Ascending aorta (tissue), 2 donors: ENCODE measurements at regions not wholly inside any gene's neighbourhood (a gene's known extent, or its start where the extent isn't known, plus 50 kb on each side); places are given as distances from the start of the nearest gene placed in this dataset.

Source experiments
- DNase-seq, 2 donors: peaks; one replicate each; pipeline ENCODE4 v3.0.0-alpha.2; 2019; ENCODE audit warnings: low spot score in 2 of 2
- H3K27ac ChIP-seq, 2 donors: fragments of 200-600 bp; sonication (generic); one replicate each; pipeline ENCODE4 v1.5.1; 2016 to 2017; ENCODE audit warnings: mild to moderate bottlenecking in 1 of 2
- H3K27me3 ChIP-seq: fragments of 200-600 bp; sonication (generic); one replicate; pipeline ENCODE4 v1.5.1; 2017
- H3K36me3 ChIP-seq, 2 donors: fragments of 200-600 bp; sonication (generic); one replicate each; pipeline ENCODE4 v1.5.1; 2016
- H3K4me1 ChIP-seq, 2 donors: fragments of 200-600 bp; sonication (generic); one replicate each; pipeline ENCODE4 v1.5.1; 2016 to 2017; ENCODE audit warnings: mild to moderate bottlenecking in 1 of 2
- H3K4me3 ChIP-seq, 2 donors: fragments of 200-600 bp; sonication (generic); one replicate each; pipeline ENCODE4 v1.5.1; 2016 to 2017; ENCODE audit warnings: mild to moderate bottlenecking in 1 of 2
- H3K9me3 ChIP-seq, 2 donors: fragments of 200-600 bp; sonication (generic); one replicate each; pipeline ENCODE4 v1.5.1; 2016
- CTCF ChIP-seq, 3 experiments: fragments of 200-600 bp in 2 of 3; fragments of 450-650 bp in 1 of 3; sonication (generic) in 2 of 3; IDR thresholded peaks; one replicate each; pipeline ENCODE4 v1.5.1; 2016 to 2019; ENCODE audit warnings: antibody characterized with exemption in 3 of 3, mild to moderate bottlenecking in 1 of 3, moderate library complexity in 1 of 3
- intact Hi-C: fragments of 100-400 bp; cut with DNase I; formaldehyde crosslinking; loops from one replicate; pipeline ENCODE4 v1.15.1; 2023

GRCh38 chr14:98742001-98742400, 530.0 kb downstream of the BCL11B start:
- Histone ChIP-seq H3K4me3 (no peak overlapping the region), H3K36me3 (no peaks in the 10 kb centered on the region), H3K4me1 (no peaks in the 10 kb centered on the region), H3K27ac (no peak overlapping the region), H3K27me3 (no peaks in the 10 kb centered on the region), H3K9me3 (no peaks in the 10 kb centered on the region)
- intact Hi-C loops, result no loop called here
- DNase-seq, result no peak
- no peak for TF ChIP-seq CTCF (IDR thresholded peaks at IDR 0.05)

- no peaks in the 10 kb centered on the region for H3K4me1 ChIP-seq
- H3K36me3 ChIP-seq, result no peaks in the 10 kb centered on the region
- no peak for DNase-seq
- no peak for TF ChIP-seq CTCF (IDR thresholded peaks at IDR 0.05)
- H3K27me3 ChIP-seq, result no peaks in the 10 kb centered on the region
- H3K27ac ChIP-seq, result no peak overlapping the region
- intact Hi-C loops, result no loop called here
- no peak overlapping the region for H3K4me3 ChIP-seq
- no peaks in the 10 kb centered on the region for H3K9me3 ChIP-seq
These were observed 528.5 kb downstream of the BCL11B start for GRCh38 chr14:98743536-98743935.

- no peaks in the 10 kb centered on the region for H3K27me3 ChIP-seq
- H3K36me3 ChIP-seq, result no peaks in the 10 kb centered on the region
- TF ChIP-seq CTCF (IDR thresholded peaks at IDR 0.05), result no peak
- no peaks in the 10 kb centered on the region for H3K4me1 ChIP-seq
- H3K27ac ChIP-seq, result no peak overlapping the region
- H3K9me3 ChIP-seq, result no peaks in the 10 kb centered on the region
- no peak for DNase-seq
- intact Hi-C loops, result no loop called here
- no peak overlapping the region for H3K4me3 ChIP-seq
These were observed 523.0 kb downstream of the BCL11B start for GRCh38 chr14:98748966-98749365.

- H3K4me3 ChIP-seq, result no peak overlapping the region
These were observed 520.9 kb downstream of the BCL11B start for GRCh38 chr14:98751110-98751509.

GRCh38 chr14:98752660-98753059, 519.3 kb downstream of the BCL11B start:
- H3K27ac ChIP-seq, result no peak overlapping the region
- H3K4me1 ChIP-seq, result no peaks in the 10 kb centered on the region
- no peaks in the 10 kb centered on the region for H3K27me3 ChIP-seq
- H3K36me3 ChIP-seq, result no peaks in the 10 kb centered on the region
- H3K4me3 ChIP-seq, result no peak overlapping the region
- intact Hi-C loops, result no loop called here
- no peak for TF ChIP-seq CTCF (IDR thresholded peaks at IDR 0.05)
- DNase-seq, result no peak
- no peaks in the 10 kb centered on the region for H3K9me3 ChIP-seq

More at GRCh38 chr14:98751110-98751509, 520.9 kb downstream of the BCL11B start:
- Histone ChIP-seq H3K27ac (no peak overlapping the region), H3K4me1 (no peaks in the 10 kb centered on the region), H3K27me3 (no peaks in the 10 kb centered on the region), H3K36me3 (no peaks in the 10 kb centered on the region), H3K9me3 (no peaks in the 10 kb centered on the region)
- no peak for TF ChIP-seq CTCF (IDR thresholded peaks at IDR 0.05)
- DNase-seq, result no peak
- intact Hi-C loops, result no loop called here

GRCh38 chr14:98754343-98755020, 517.5 kb downstream of the BCL11B start:
- H3K4me1 ChIP-seq, result no peaks in the 10 kb centered on the region
- H3K27ac ChIP-seq, result no peak overlapping the region
- DNase-seq, result no peak
- no peak for TF ChIP-seq CTCF (IDR thresholded peaks at IDR 0.05)
- no peak overlapping the region for H3K4me3 ChIP-seq
- H3K27me3 ChIP-seq, result no peaks in the 10 kb centered on the region
- H3K36me3 ChIP-seq, result no peaks in the 10 kb centered on the region
- intact Hi-C loops, result no loop called here
- H3K9me3 ChIP-seq, result no peaks in the 10 kb centered on the region
